ENCODE measurements at regions not wholly inside any gene's neighbourhood (a gene's known extent, or its start where the extent isn't known, plus 50 kb on each side); places are given as distances from the start of the nearest gene placed in this dataset.

GRCh38 chr5:117671551-117671950, 1096.9 kb upstream of the SEMA6A start:
- DNase-seq (ENCODE audit: low spot score), result no peak
- no peak for TF ChIP-seq CTCF (IDR thresholded peaks at IDR 0.05; ENCODE audit: borderline replicate concordance, control extremely low read depth, extremely low read depth, insufficient read depth, missing control alignments)
- in situ Hi-C loops (cut with MboI; ENCODE audit: low sequenced_read_pairs, unreplicated experiment), result no loop called here

GRCh38 chr5:117667105-117667504, 1092.5 kb upstream of the SEMA6A start:
- no peak for TF ChIP-seq CTCF (IDR thresholded peaks at IDR 0.05; ENCODE audit: borderline replicate concordance, control extremely low read depth, extremely low read depth, insufficient read depth, missing control alignments)
- in situ Hi-C loops (cut with MboI; ENCODE audit: low sequenced_read_pairs, unreplicated experiment), result no loop called here
- DNase-seq (ENCODE audit: low spot score), result no peak

- in situ Hi-C loops (cut with MboI; ENCODE audit: low sequenced_read_pairs, unreplicated experiment), result no loop called here
- TF ChIP-seq CTCF (IDR thresholded peaks at IDR 0.05; ENCODE audit: borderline replicate concordance, control extremely low read depth, extremely low read depth, insufficient read depth, missing control alignments), result no peak
- no peak for DNase-seq (ENCODE audit: low spot score)
Measured at GRCh38 chr5:117665121-117665520, 1090.5 kb upstream of the SEMA6A start.

GRCh38 chr5:117662361-117662760, 1087.7 kb upstream of the SEMA6A start:
- no peak for TF ChIP-seq CTCF (IDR thresholded peaks at IDR 0.05; ENCODE audit: borderline replicate concordance, control extremely low read depth, extremely low read depth, insufficient read depth, missing control alignments)
- in situ Hi-C loops (cut with MboI; ENCODE audit: low sequenced_read_pairs, unreplicated experiment), result no loop called here

GRCh38 chr5:117657541-117657940, 1082.9 kb upstream of the SEMA6A start:
- in situ Hi-C loops (cut with MboI; ENCODE audit: low sequenced_read_pairs, unreplicated experiment), result no loop called here
- TF ChIP-seq CTCF (IDR thresholded peaks at IDR 0.05; ENCODE audit: borderline replicate concordance, control extremely low read depth, extremely low read depth, insufficient read depth, missing control alignments), result no peak
- no peak for DNase-seq (ENCODE audit: low spot score)

More at GRCh38 chr5:117662361-117662760, 1087.7 kb upstream of the SEMA6A start:
- no peak for DNase-seq (ENCODE audit: low spot score)

- in situ Hi-C loops (cut with MboI; ENCODE audit: low sequenced_read_pairs, unreplicated experiment), result no loop called here
- no peak for TF ChIP-seq CTCF (IDR thresholded peaks at IDR 0.05; ENCODE audit: borderline replicate concordance, control extremely low read depth, extremely low read depth, insufficient read depth, missing control alignments)
- DNase-seq (ENCODE audit: low spot score), result no peak
Measured at GRCh38 chr5:117652958-117653280, 1078.3 kb upstream of the SEMA6A start.
